Neural progenitor cell (in vitro differentiated cells): ENCODE measurements at regions not wholly inside any gene's neighbourhood (a gene's known extent, or its start where the extent isn't known, plus 50 kb on each side); places are given as distances from the start of the nearest gene placed in this dataset.

Source experiments
- EZH2phosphoT487 ChIP-seq: fragments of 200-600 bp; sonication (generic); IDR thresholded peaks from 2 replicates; pipeline ENCODE4 v1.6.1; 2017; ENCODE audit warnings: antibody characterized with exemption
- TF ChIP-seq, protein P1 (sequence below): fragments of 200-600 bp; sonication (generic); IDR thresholded peaks from 2 replicates; pipeline ENCODE4 v1.5.1; 2017; ENCODE audit warnings: antibody characterized with exemption, mild to moderate bottlenecking

GRCh38 chr13:32837973-32838927, 178.0 kb upstream of the KL start:
- TF ChIP-seq, protein P1, sequence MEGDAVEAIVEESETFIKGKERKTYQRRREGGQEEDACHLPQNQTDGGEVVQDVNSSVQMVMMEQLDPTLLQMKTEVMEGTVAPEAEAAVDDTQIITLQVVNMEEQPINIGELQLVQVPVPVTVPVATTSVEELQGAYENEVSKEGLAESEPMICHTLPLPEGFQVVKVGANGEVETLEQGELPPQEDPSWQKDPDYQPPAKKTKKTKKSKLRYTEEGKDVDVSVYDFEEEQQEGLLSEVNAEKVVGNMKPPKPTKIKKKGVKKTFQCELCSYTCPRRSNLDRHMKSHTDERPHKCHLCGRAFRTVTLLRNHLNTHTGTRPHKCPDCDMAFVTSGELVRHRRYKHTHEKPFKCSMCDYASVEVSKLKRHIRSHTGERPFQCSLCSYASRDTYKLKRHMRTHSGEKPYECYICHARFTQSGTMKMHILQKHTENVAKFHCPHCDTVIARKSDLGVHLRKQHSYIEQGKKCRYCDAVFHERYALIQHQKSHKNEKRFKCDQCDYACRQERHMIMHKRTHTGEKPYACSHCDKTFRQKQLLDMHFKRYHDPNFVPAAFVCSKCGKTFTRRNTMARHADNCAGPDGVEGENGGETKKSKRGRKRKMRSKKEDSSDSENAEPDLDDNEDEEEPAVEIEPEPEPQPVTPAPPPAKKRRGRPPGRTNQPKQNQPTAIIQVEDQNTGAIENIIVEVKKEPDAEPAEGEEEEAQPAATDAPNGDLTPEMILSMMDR: no peak
- TF ChIP-seq EZH2phosphoT487: no peak
